ENCODE measurements at regions not wholly inside any gene's neighbourhood (a gene's known extent, or its start where the extent isn't known, plus 50 kb on each side); places are given as distances from the start of the nearest gene placed in this dataset.
A peak's percentile ranks its signal among the peaks of the same experiment; 100 is the strongest.
"Not testable (repeated sequence)": the region's sequence is repeated elsewhere in the genome, so short reads cannot be mapped to it uniquely, and the experiment has no call there.

- DNase-seq = no peak
Measured at GRCh38 chr13:20311596-20311995, 79.5 kb upstream of the GJB6 start.

- DNase-seq = no peak
Measured at GRCh38 chr13:20311022-20311421, 78.9 kb upstream of the GJB6 start.

GRCh38 chr13:20306039-20306438 lies 73.9 kb upstream of the GJB6 start:
- DNase-seq = no peak

- no peak for DNase-seq
Measured at GRCh38 chr13:20305587-20305986, 73.5 kb upstream of the GJB6 start.

GRCh38 chr13:20304061-20304460 lies 71.9 kb upstream of the GJB6 start:
- not testable (repeated sequence) for DNase-seq

- peak; percentile 47 for DNase-seq
Measured at GRCh38 chr13:20303636-20304035, 71.5 kb upstream of the GJB6 start.

GRCh38 chr13:20301403-20302071 lies 69.4 kb upstream of the GJB6 start:
- peak; percentile 33 for DNase-seq

- no peak for DNase-seq
Measured at GRCh38 chr13:20301015-20301402, 68.9 kb upstream of the GJB6 start.

- no peak for DNase-seq
Measured at GRCh38 chr13:20297181-20297580, 65.1 kb upstream of the GJB6 start.

- DNase-seq = no peak
Measured at GRCh38 chr13:20295956-20296355, 63.8 kb upstream of the GJB6 start.

GRCh38 chr13:20294497-20294896 lies 62.4 kb upstream of the GJB6 start:
- DNase-seq = no peak

GRCh38 chr13:20292301-20292700 lies 60.2 kb upstream of the GJB6 start:
- DNase-seq = not testable (repeated sequence)

GRCh38 chr13:20291675-20292074 lies 59.6 kb upstream of the GJB6 start:
- DNase-seq = no peak

- no peak for DNase-seq
Measured at GRCh38 chr13:20291037-20291436, 58.9 kb upstream of the GJB6 start.

GRCh38 chr13:20288561-20288960 lies 56.4 kb upstream of the GJB6 start:
- DNase-seq = no peak

- DNase-seq = no peak
Measured at GRCh38 chr13:20287976-20288375, 55.9 kb upstream of the GJB6 start.

GRCh38 chr13:20285530-20285929 lies 53.4 kb upstream of the GJB6 start:
- DNase-seq = no peak

Measured in fibroblast of skin of abdomen (primary cell).